GM08714 (cell line): ENCODE measurements at regions not wholly inside any gene's neighbourhood (a gene's known extent, or its start where the extent isn't known, plus 50 kb on each side); places are given as distances from the start of the nearest gene placed in this dataset.

Source experiments
- H3K4me3 ChIP-seq: fragments of 200-500 bp; sonication (Bioruptor generic); 2 replicates; pipeline ENCODE4 v1.5.1; 2014; ENCODE audit warnings: mild to moderate bottlenecking, low read length, inconsistent platforms
- ZNF274 ChIP-seq: IDR thresholded peaks from 2 replicates; pipeline ENCODE4 v1.6.1; 2012; ENCODE audit warnings: mild to moderate bottlenecking, low read depth, low read length

- TF ChIP-seq ZNF274: no peak
- no peak overlapping the region for H3K4me3 ChIP-seq
Measured at GRCh38 chr5:56345352-56345751, 112.2 kb upstream of the ANKRD55 start.

DNA sequence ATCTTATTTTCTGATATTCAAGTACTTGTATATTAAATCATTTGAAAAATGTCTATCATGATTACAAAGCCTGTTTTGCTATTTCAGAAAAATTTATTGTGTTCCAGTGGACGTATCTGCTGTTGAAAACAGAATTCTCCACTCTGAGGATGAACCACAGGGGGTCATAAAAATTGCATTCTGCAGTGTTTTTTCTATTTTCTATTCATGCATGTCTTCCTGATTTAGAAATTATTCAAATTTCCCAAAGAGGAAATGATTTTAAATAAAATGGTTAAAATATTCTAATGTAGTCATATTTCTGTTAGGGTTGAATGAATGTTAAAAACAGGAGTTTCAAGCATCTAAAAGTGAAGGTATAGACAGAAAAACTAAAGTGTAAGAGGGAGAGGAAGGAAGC, 111.5 kb upstream of the ANKRD55 start:
- H3K4me3 ChIP-seq: no peak overlapping the region
- no peak for TF ChIP-seq ZNF274

DNA sequence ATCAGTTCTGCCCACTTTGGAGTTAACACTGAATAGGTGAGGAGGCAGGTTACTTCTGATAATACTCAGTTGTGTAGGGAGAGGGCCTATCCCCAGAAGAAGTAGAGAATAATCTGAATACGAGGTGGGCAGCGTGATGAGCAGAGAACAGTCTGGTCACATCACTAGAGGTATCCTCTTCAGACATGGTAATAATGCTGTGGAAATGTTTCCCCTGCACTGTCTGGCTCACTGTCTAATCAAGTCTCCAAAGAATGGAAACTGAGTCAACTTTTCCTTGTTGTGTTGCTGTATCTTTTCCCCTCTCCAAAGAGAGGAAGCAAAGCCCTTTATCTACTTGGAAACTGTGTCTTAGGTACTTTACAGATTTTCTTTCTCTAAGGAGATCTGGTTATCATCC, 110.9 kb upstream of the ANKRD55 start:
- H3K4me3 ChIP-seq: no peak overlapping the region
- TF ChIP-seq ZNF274: no peak

GRCh38 chr5:56342616-56343015, 109.5 kb upstream of the ANKRD55 start:
- no peak for TF ChIP-seq ZNF274
- H3K4me3 ChIP-seq: no peak overlapping the region

DNA sequence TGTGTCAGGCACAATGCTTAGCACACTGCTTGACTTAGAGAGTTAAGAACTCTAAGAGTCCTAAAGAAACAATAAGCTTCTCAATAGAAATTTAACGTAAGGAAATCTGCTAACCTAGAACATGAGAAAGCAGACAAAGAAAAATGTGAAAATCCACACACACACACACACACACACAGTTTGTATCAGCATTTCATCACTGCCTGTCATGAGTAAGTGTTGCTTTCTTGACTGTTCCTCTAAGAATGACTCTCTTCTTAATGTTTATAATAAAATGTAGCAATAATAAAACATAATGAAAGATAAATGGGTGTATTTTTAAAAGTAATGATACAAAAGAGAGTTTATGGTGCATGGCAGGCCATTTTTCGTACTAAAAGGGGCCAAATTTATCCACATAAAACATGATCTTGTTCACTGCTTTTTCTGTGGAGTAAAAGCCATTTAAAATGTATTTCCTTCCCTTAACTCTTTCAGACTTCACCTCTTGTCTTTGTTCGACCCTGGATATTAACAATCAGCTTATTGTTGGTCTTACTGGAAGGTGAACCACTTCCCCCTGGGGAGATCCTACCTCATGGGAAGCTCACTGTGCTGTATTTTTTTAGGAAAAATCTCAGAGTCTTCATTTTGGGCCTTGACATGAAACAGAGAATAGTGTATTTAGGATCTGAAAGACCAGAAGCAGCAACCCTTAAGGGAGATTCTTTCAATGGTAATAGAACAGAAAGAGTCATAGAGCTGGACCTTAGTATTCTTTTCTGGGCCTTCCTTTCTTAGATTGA, 107.3 kb upstream of the ANKRD55 start:
- TF ChIP-seq ZNF274: no peak

GRCh38 chr5:56339732-56340131, 106.6 kb upstream of the ANKRD55 start:
- no peak for TF ChIP-seq ZNF274
- H3K4me3 ChIP-seq: no peak overlapping the region

More for the DNA sequence above, 107.3 kb upstream of the ANKRD55 start:
- H3K4me3 ChIP-seq: no peak overlapping the region

- TF ChIP-seq ZNF274: no peak
- no peak overlapping the region for H3K4me3 ChIP-seq
Measured at GRCh38 chr5:56337715-56338319, 104.7 kb upstream of the ANKRD55 start.

GRCh38 chr5:56335212-56335611, 102.1 kb upstream of the ANKRD55 start:
- H3K4me3 ChIP-seq: no peak overlapping the region

GRCh38 chr5:56330806-56331205, 97.7 kb upstream of the ANKRD55 start:
- TF ChIP-seq ZNF274: no peak
- no peak overlapping the region for H3K4me3 ChIP-seq

More at GRCh38 chr5:56335212-56335611, 102.1 kb upstream of the ANKRD55 start:
- TF ChIP-seq ZNF274: no peak

- H3K4me3 ChIP-seq: no peak overlapping the region
- no peak for TF ChIP-seq ZNF274
Measured at GRCh38 chr5:56330167-56330566, 97.0 kb upstream of the ANKRD55 start.

DNA sequence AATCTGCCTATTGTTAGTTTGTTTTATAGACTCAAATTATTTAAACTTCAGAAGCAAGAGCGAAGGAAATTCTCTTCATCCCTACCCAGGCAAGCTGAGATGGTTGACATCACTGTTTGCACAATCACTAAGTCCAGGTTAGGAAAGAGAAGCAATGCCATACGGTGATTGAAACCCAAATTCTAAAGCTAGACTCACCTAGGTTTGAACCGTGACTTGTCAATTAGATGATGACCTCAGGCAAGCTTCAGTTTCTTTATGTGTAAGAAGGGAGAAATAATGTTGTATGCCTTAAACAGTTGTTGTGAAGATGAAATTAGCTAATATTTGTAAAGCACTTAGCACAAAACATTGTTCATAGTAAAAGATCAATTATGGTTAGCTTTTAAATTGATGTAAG, 96.5 kb upstream of the ANKRD55 start:
- no peak for TF ChIP-seq ZNF274
- H3K4me3 ChIP-seq: peak overlapping the region; percentile 43

DNA sequence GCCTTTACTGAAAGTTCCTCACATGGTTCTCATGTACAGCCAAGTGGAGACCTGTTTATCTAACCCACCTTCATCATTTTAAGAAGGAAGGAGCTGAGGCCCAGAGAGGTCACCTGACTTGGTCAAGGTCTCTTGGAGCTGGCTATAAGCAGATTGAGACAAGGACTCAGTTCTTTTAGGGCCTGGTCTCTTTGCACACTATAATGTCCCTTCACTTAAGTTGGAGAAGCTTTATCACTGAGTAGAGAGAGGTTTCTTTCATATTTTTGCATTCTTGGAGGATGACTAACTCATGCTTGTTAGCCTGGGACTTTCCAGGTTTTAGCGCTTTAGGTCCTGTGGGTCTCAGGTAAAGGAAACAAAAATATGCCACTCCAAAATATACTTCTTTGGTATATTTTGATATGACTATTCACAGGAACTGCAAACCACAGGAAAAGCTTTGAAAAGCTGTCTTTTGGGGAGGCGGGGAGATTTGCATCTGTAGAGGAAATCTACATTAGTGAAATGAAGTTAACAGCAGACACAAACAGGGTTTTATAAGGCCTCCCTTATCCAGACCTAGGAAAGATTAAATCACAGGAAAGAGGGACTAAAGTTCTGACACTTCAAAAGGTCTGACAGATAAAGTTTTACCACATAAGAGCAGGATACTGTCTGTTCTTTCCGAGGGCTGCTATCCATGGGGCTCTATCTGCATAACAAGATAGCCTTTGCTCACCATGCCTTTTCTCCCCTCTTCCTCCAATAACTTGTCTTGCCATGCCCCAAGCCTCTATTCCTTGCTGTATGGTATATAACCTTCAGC, 95.8 kb upstream of the ANKRD55 start:
- no peak for TF ChIP-seq ZNF274
- H3K4me3 ChIP-seq: peak overlapping the region; percentile 43

- no peak for TF ChIP-seq ZNF274
- no peak overlapping the region for H3K4me3 ChIP-seq
Measured at GRCh38 chr5:56327809-56328208, 94.7 kb upstream of the ANKRD55 start.

- no peak for TF ChIP-seq ZNF274
- no peak overlapping the region for H3K4me3 ChIP-seq
Measured at GRCh38 chr5:56326770-56327169, 93.6 kb upstream of the ANKRD55 start.

- TF ChIP-seq ZNF274: no peak
- H3K4me3 ChIP-seq: no peak overlapping the region
Measured at GRCh38 chr5:56326116-56326515, 93.0 kb upstream of the ANKRD55 start.
